HCT116 (cell line): ENCODE measurements at regions not wholly inside any gene's neighbourhood (a gene's known extent, or its start where the extent isn't known, plus 50 kb on each side); places are given as distances from the start of the nearest gene placed in this dataset.

Source experiments
- ATAC-seq: fragments of 200-7000 bp; cut with Tn5 transposase; 2 replicates; pipeline ENCODE4 v1.9.1; 2020; ENCODE audit warnings: mild to moderate bottlenecking, moderate library complexity
- BruUV-seq: library from RNA; stranded (reverse); fragments of 400-500 nt; replicated peaks from 2 replicates; lab custom pipeline; 2021; lab: Mats Ljungman, UMichigan
- CTCF ChIA-PET: fragments of 300-600 bp; sonication (Branson Sonifier 250); formaldehyde crosslinking; loops from one replicate; lab custom pipeline; 2021; ENCODE audit warnings: antibody characterized with exemption; lab: Charles Lee
- POLR2A ChIA-PET: fragments of 300-600, 350-600 bp; sonication (Branson Sonifier 250); formaldehyde crosslinking; loops from one replicate; lab custom pipeline; 2021; ENCODE audit warnings: antibody characterized with exemption; lab: Charles Lee
- RAD21 ChIA-PET, 2 experiments: fragments of 300-600 bp; sonication (Branson Sonifier 250); formaldehyde crosslinking; loops; one replicate each; lab custom pipeline; 2023; ENCODE audit warnings: low total read pairs in 2 of 2; ENCODE audit not compliant: uncharacterized antibody in 2 of 2, unreplicated experiment in 2 of 2, low non-redundant PET in 1 of 2; lab: Charles Lee
- DNase-seq: peaks from one replicate; pipeline ENCODE4 v3.0.0-alpha.2; 2010; ENCODE audit warnings: low read depth, low spot score
- H2AFZ ChIP-seq: fragments of 200-600 bp; shearing (Covaris generic), sonication (generic); 2 replicates; pipeline ENCODE4 v1.6.1; 2017; ENCODE audit warnings: low read depth, mixed run types, mixed read lengths, antibody characterized with exemption, low read length; ENCODE audit not compliant: poor library complexity, severe bottlenecking
- H3K27ac ChIP-seq: 2 replicates; pipeline ENCODE4 v1.5.1; 2012; ENCODE audit warnings: low read depth, low read length
- H3K27me3 ChIP-seq: fragments of 200-600 bp; sonication (generic); 2 replicates; pipeline ENCODE4 v1.6.1; 2016; ENCODE audit warnings: mixed run types, low read length, mixed read lengths; ENCODE audit not compliant: insufficient read depth
- H3K36me3 ChIP-seq, 2 experiments: fragments of 200-500 bp in 1 of 2; fragments of 200-600 bp in 1 of 2; sonication (Bioruptor generic) in 1 of 2; sonication (generic) in 1 of 2; 2 replicates each; pipeline versions ENCODE4 v1.5.1 to v1.6.1; 2014 to 2016; ENCODE audit warnings: low read length in 2 of 2, inconsistent platforms in 1 of 2, mixed read lengths in 1 of 2, mixed run types in 1 of 2; ENCODE audit not compliant: insufficient read depth in 2 of 2, control insufficient read depth in 1 of 2
- H3K4me1 ChIP-seq, 2 experiments: fragments of 200-600 bp in 1 of 2; sonication (generic) in 1 of 2; 2 replicates each; pipeline versions ENCODE4 v1.5.1 to v1.6.1; 2012 to 2017; ENCODE audit warnings: low read length in 2 of 2, inconsistent platforms in 1 of 2, mild to moderate bottlenecking in 1 of 2, mixed read lengths in 1 of 2, mixed run types in 1 of 2, moderate library complexity in 1 of 2; ENCODE audit not compliant: insufficient read depth in 2 of 2, control insufficient read depth in 1 of 2
- H3K4me2 ChIP-seq: fragments of 200-600 bp; sonication (generic); 2 replicates; pipeline ENCODE4 v1.6.1; 2017; ENCODE audit warnings: mixed run types, low read length, mixed read lengths
- H3K4me3 ChIP-seq, 2 experiments: fragments of 200-600 bp in 1 of 2; sonication (generic) in 1 of 2; replicated peaks in 1 of 2; 2 replicates each; pipeline ENCODE4 v1.5.1; 2011 to 2016; ENCODE audit warnings: low read length in 2 of 2, control low read depth in 1 of 2, low read depth in 1 of 2, mild to moderate bottlenecking in 1 of 2, mixed read lengths in 1 of 2, mixed run types in 1 of 2
- H3K79me2 ChIP-seq: fragments of 200-600 bp; sonication (generic); 2 replicates; pipeline ENCODE4 v1.6.1; 2017; ENCODE audit warnings: mild to moderate bottlenecking, mixed run types, low read length, moderate library complexity, mixed read lengths; ENCODE audit not compliant: insufficient read depth
- H3K9ac ChIP-seq: fragments of 200-600 bp; sonication (generic); 2 replicates; pipeline ENCODE4 v1.6.1; 2016; ENCODE audit warnings: low read length, mixed read lengths
- H3K9me2 ChIP-seq: fragments of 200-600 bp; sonication (generic), shearing (Covaris generic); 2 replicates; pipeline ENCODE4 v1.6.1; 2017; ENCODE audit warnings: mixed run types, mild to moderate bottlenecking, moderate library complexity; ENCODE audit not compliant: insufficient read depth
- H3K9me3 ChIP-seq, 2 experiments: fragments of 200-500 bp in 1 of 2; fragments of 200-600 bp in 1 of 2; sonication (Bioruptor generic) in 1 of 2; sonication (generic) in 1 of 2; 2 replicates each; pipeline ENCODE4 v1.6.1; 2014 to 2017; ENCODE audit warnings: low read length in 2 of 2, mixed read lengths in 2 of 2, inconsistent platforms in 1 of 2, low read depth in 1 of 2, mild to moderate bottlenecking in 1 of 2, mixed run types in 1 of 2, moderate library complexity in 1 of 2; ENCODE audit not compliant: control insufficient read depth in 1 of 2, insufficient read depth in 1 of 2
- H4K20me1 ChIP-seq: fragments of 200-600 bp; sonication (generic), shearing (Covaris generic); 2 replicates; pipeline ENCODE4 v1.6.1; 2017; ENCODE audit warnings: mixed run types, mild to moderate bottlenecking, moderate library complexity; ENCODE audit not compliant: insufficient read depth
- CBX3 ChIP-seq: IDR thresholded peaks from 2 replicates; pipeline ENCODE4 v1.6.1; 2012; ENCODE audit warnings: low read depth
- EZH2phosphoT487 ChIP-seq: fragments of 200-600 bp; IDR thresholded peaks from 2 replicates; pipeline ENCODE4 v1.6.1; 2018; ENCODE audit warnings: antibody characterized with exemption, borderline replicate concordance
- YY1 ChIP-seq: IDR thresholded peaks from 2 replicates; pipeline ENCODE4 v1.6.1; 2011; ENCODE audit warnings: low read length, low read depth, moderate library complexity, mild to moderate bottlenecking; ENCODE audit not compliant: insufficient replicate concordance; ENCODE audit errors: extremely low read depth
- intact Hi-C: fragments of 100-400 bp; cut with micrococcal nuclease; formaldehyde crosslinking; loops from 2 replicates; pipeline ENCODE4 v1.10.0; 2022

DNA sequence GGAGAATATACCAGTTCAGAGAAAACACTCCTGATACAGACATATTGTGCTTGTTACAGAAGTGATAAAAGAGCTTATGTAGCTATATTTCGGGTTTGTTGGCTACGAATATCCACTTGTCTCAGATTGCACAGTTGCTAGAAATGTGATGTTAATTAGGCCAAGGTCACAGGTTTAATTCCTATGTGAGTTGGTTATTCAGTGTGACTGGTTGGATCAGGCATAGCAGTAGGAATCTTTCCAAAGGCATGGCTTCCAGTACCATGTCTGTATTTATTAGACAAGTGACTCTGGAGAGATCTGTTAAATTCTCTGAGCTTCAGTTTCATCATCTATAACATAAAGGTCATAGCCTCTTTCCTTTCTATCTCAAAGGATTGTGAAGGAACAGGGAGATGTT lies 152.7 kb upstream of the KITLG start:
- H3K9me3 ChIP-seq: no peaks in the 10 kb centered on the region
- DNase-seq (no peak), ATAC-seq (no peak)
- ChIA-PET RAD21 (no interaction called here), POLR2A (no interaction called here), CTCF (no interaction called here)
- no peak for TF ChIP-seq YY1
- H3K4me3 ChIP-seq: no peak overlapping the region
- no peak overlapping the region for H3K9ac ChIP-seq
- no peaks in the 10 kb centered on the region for H4K20me1 ChIP-seq
- H2AFZ ChIP-seq: no peak overlapping the region
- BruUV-seq: no TSS peak
- no peaks in the 10 kb centered on the region for H3K4me1 ChIP-seq
- H3K27ac ChIP-seq: no peak overlapping the region
- intact Hi-C loops: no loop called here
- H3K9me2 ChIP-seq: no peaks in the 10 kb centered on the region
- H3K79me2 ChIP-seq: no peaks in the 10 kb centered on the region
- no peak overlapping the region for H3K4me2 ChIP-seq
- H3K27me3 ChIP-seq: no peaks in the 10 kb centered on the region
- no peaks in the 10 kb centered on the region for H3K36me3 ChIP-seq

DNA sequence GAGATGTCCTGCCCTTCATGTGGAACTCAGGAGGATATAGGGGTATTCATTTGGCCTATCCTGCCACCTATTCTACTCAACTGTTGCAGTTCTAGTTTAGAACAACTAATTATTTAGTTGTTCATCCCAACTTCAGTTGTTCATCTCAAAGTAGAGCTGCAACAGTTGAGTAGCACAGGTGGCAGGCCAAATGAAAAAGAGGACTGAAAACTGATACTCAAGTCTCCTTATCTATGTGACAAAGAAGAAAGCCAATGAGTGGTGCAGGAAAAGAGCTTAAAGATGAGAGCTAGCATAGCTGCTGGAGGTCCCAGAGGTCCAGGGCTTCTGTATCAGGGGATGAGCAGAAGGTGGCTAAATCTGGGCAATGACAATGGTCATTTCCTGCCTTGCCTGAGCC lies 148.9 kb upstream of the KITLG start:
- TF ChIP-seq CBX3 (no peak), EZH2phosphoT487 (no peak)
- H3K9ac ChIP-seq: no peak overlapping the region
- H3K36me3 ChIP-seq: no peaks in the 10 kb centered on the region
- ChIA-PET RAD21 (no interaction called here), POLR2A (no interaction called here), CTCF (no interaction called here)
- no peaks in the 10 kb centered on the region for H3K27me3 ChIP-seq
- H3K4me2 ChIP-seq: no peak overlapping the region
- H3K4me3 ChIP-seq: no peak overlapping the region
- H3K79me2 ChIP-seq: no peaks in the 10 kb centered on the region
- no peak for DNase-seq
- H4K20me1 ChIP-seq: no peaks in the 10 kb centered on the region
- no TSS peak for BruUV-seq
- H3K4me1 ChIP-seq: no peaks in the 10 kb centered on the region
- no peak overlapping the region for H2AFZ ChIP-seq
- H3K9me2 ChIP-seq: no peaks in the 10 kb centered on the region
- no peak overlapping the region for H3K27ac ChIP-seq
- H3K9me3 ChIP-seq: no peaks in the 10 kb centered on the region
- no peak for ATAC-seq
- intact Hi-C loops: no loop called here
